ENCODE measurements at regions not wholly inside any gene's neighbourhood (a gene's known extent, or its start where the extent isn't known, plus 50 kb on each side); places are given as distances from the start of the nearest gene placed in this dataset.
"Not testable (repeated sequence)": the region's sequence is repeated elsewhere in the genome, so short reads cannot be mapped to it uniquely, and the experiment has no call there.

DNA sequence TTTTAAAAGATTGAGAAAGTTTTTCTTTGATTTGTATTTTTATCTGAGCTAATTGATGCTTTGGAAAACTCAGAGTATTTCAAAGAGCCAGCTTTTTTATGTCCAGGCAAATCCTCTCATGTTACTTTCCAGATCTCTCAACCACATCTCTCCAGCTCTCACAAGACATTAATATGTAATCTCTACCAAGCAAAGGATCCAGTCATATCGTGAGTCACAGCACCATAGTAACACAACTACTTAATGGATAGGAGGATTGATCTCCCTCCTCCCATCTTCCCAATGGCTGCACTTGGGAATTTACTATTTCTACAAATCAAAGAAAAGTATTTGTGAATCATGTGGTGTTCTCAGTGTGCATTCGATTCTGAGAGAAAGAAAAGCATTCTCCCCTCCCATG lies 63.3 kb downstream of the POU4F1 start:
- ChIA-PET POLR2A (no interaction called here), CTCF (no interaction called here)
- ATAC-seq (ENCODE audit: poor library complexity) (no peak), DNase-seq (no peak)
- Mint-ChIP-seq H3K4me3 (no peak overlapping the region), H3K9me3 (peaks cover 3% of the 10 kb centered on the region), H3K27ac (no peak overlapping the region), H3K4me1 (ENCODE audit: low read depth) (no peaks in the 10 kb centered on the region), H3K36me3 (ENCODE audit: low read depth) (no peaks in the 10 kb centered on the region), H3K27me3 (peaks cover 38% of the 10 kb centered on the region)
- Histone ChIP-seq H3K27me3 (ENCODE audit: control insufficient read depth in 1 of 2, insufficient read depth in 2 of 2, low read length in 2 of 2) (peaks cover 0 to 3% of the 10 kb centered on the region in 2 experiments), H3K4me3 (ENCODE audit: low read length) (no peak overlapping the region), H3K9me3 (ENCODE audit: control insufficient read depth in 1 of 2, insufficient read depth in 1 of 2, low read length in 2 of 2) (no peaks in the 10 kb centered on the region), H3K4me1 (ENCODE audit: insufficient read depth, low read length) (no peaks in the 10 kb centered on the region), H3K27ac (ENCODE audit: low read depth in 1 of 2, low read length in 2 of 2) (no peak overlapping the region), H3K36me3 (ENCODE audit: insufficient read depth, low read length) (no peaks in the 10 kb centered on the region)
- no peak for TF ChIP-seq CTCF (IDR thresholded peaks at IDR 0.05)
- intact Hi-C loops (cut with DNase I, micrococcal nuclease), result no loop called here

- H3K27ac ChIP-seq (ENCODE audit: low read depth in 1 of 2, low read length in 2 of 2); POLR2A ChIA-PET; H3K9me3 Mint-ChIP-seq; ATAC-seq (ENCODE audit: poor library complexity); H3K4me3 Mint-ChIP-seq; H3K4me3 ChIP-seq (ENCODE audit: low read length); DNase-seq; H3K36me3 Mint-ChIP-seq (ENCODE audit: low read depth); H3K27ac Mint-ChIP-seq; H3K36me3 ChIP-seq (ENCODE audit: insufficient read depth, low read length); H3K9me3 ChIP-seq (ENCODE audit: control insufficient read depth in 1 of 2, insufficient read depth in 1 of 2, low read length in 2 of 2); CTCF ChIA-PET; H3K4me1 ChIP-seq (ENCODE audit: insufficient read depth, low read length); H3K27me3 ChIP-seq (ENCODE audit: control insufficient read depth in 1 of 2, insufficient read depth in 2 of 2, low read length in 2 of 2); intact Hi-C loops (cut with DNase I, micrococcal nuclease); H3K4me1 Mint-ChIP-seq (ENCODE audit: low read depth): not testable (repeated sequence)
- peaks cover 17% of the 10 kb centered on the region for H3K27me3 Mint-ChIP-seq
Measured at GRCh38 chr13:78526044-78526443, 77.3 kb downstream of the POU4F1 start.

- no peak for TF ChIP-seq CTCF (IDR thresholded peaks at IDR 0.05)
- DNase-seq (no peak), ATAC-seq (ENCODE audit: poor library complexity) (no peak)
- intact Hi-C loops (cut with DNase I, micrococcal nuclease), result no loop called here
- no peaks in the 10 kb centered on the region for H3K4me1 ChIP-seq (ENCODE audit: insufficient read depth, low read length)
- Mint-ChIP-seq H3K9me3 (peaks cover 2% of the 10 kb centered on the region), H3K4me3 (no peak overlapping the region), H3K4me1 (ENCODE audit: low read depth) (no peaks in the 10 kb centered on the region), H3K36me3 (ENCODE audit: low read depth) (no peaks in the 10 kb centered on the region), H3K27ac (no peak overlapping the region), H3K27me3 (peaks cover 26% of the 10 kb centered on the region)
- no peaks in the 10 kb centered on the region for H3K36me3 ChIP-seq (ENCODE audit: insufficient read depth, low read length)
- H3K4me3 ChIP-seq (ENCODE audit: low read length), result no peak overlapping the region
- ChIA-PET POLR2A (no interaction called here), CTCF (no interaction called here)
- peaks cover 0 to 3% of the 10 kb centered on the region in 2 experiments for H3K27me3 ChIP-seq (ENCODE audit: control insufficient read depth in 1 of 2, insufficient read depth in 2 of 2, low read length in 2 of 2)
- H3K9me3 ChIP-seq (ENCODE audit: control insufficient read depth in 1 of 2, insufficient read depth in 1 of 2, low read length in 2 of 2), result peaks cover 0 to 6% of the 10 kb centered on the region in 2 experiments
- no peak overlapping the region for H3K27ac ChIP-seq (ENCODE audit: low read depth in 1 of 2, low read length in 2 of 2)
Measured at GRCh38 chr13:78524936-78525335, 78.4 kb downstream of the POU4F1 start.

GRCh38 chr13:78521091-78521490 lies 82.3 kb downstream of the POU4F1 start:
- CTCF ChIA-PET, result no interaction called here
- H3K36me3 Mint-ChIP-seq (ENCODE audit: low read depth), result no peaks in the 10 kb centered on the region
- no peaks in the 10 kb centered on the region for H3K36me3 ChIP-seq (ENCODE audit: insufficient read depth, low read length)
- H3K27ac Mint-ChIP-seq, result no peak overlapping the region
- DNase-seq (no peak), ATAC-seq (ENCODE audit: poor library complexity) (no peak)
- H3K4me3 Mint-ChIP-seq, result no peak overlapping the region
- no peak overlapping the region for H3K27ac ChIP-seq (ENCODE audit: low read depth in 1 of 2, low read length in 2 of 2)
- peaks cover 0 to 6% of the 10 kb centered on the region in 2 experiments for H3K9me3 ChIP-seq (ENCODE audit: control insufficient read depth in 1 of 2, insufficient read depth in 1 of 2, low read length in 2 of 2)
- H3K27me3 Mint-ChIP-seq, result peaks cover 29% of the 10 kb centered on the region
- H3K4me3 ChIP-seq (ENCODE audit: low read length), result no peak overlapping the region
- intact Hi-C loops (cut with DNase I, micrococcal nuclease), result no loop called here
- no peaks in the 10 kb centered on the region for H3K9me3 Mint-ChIP-seq
- H3K4me1 ChIP-seq (ENCODE audit: insufficient read depth, low read length), result no peaks in the 10 kb centered on the region
- no peaks in the 10 kb centered on the region for H3K4me1 Mint-ChIP-seq (ENCODE audit: low read depth)
- TF ChIP-seq CTCF (IDR thresholded peaks at IDR 0.05), result no peak
- H3K27me3 ChIP-seq (ENCODE audit: control insufficient read depth in 1 of 2, insufficient read depth in 2 of 2, low read length in 2 of 2), result peaks cover 0 to 3% of the 10 kb centered on the region in 2 experiments
- POLR2A ChIA-PET, result no interaction called here

Measured in CD4-positive, alpha-beta T cell (primary cell).